A549 (cell line): ENCODE measurements at regions not wholly inside any gene's neighbourhood (a gene's known extent, or its start where the extent isn't known, plus 50 kb on each side); places are given as distances from the start of the nearest gene placed in this dataset.

Experiments used
- ATAC-seq, 2 experiments: fragments of 200-7000 bp in 1 of 2; fragments of >200 bp in 1 of 2; cut with Nextera tagmentation in 1 of 2; cut with Tn5 transposase in 1 of 2; 3 replicates each; pipeline versions ENCODE4 v1.8.0 to v1.9.1; 2018 to 2020; ENCODE audit warnings: mild to moderate bottlenecking in 1 of 2, moderate library complexity in 1 of 2
- CTCF ChIA-PET: fragments of 300-600 bp; sonication (Branson Sonifier 250); formaldehyde crosslinking; extraction: SDS; loops from one replicate; lab custom pipeline; 2021; ENCODE audit warnings: antibody characterized with exemption, inconsistent platforms; lab: Yijun Ruan, JAX
- POLR2A ChIA-PET: fragments of 350-600 bp; formaldehyde crosslinking; extraction: SDS; loops from one replicate; lab custom pipeline; 2021; ENCODE audit warnings: antibody characterized with exemption, inconsistent platforms; lab: Yijun Ruan, JAX
- DNase-seq, 2 experiments: peaks; one replicate each; pipeline versions ENCODE4 v3.0.0 to v3.0.0-alpha.2; 2011 to 2016; ENCODE audit warnings: low read depth in 1 of 2, low spot score in 1 of 2
- FAIRE-seq: peaks from 2 replicates; lab custom pipeline; 2011; peaks lifted over from hg19 to GRCh38; lab: Jason Lieb, UNC
- H3K27ac ChIP-seq, 2 experiments: fragments of >200 bp; sonication (Bioruptor Twin); formaldehyde crosslinking; 3 replicates each; pipeline ENCODE4 v1.5.1; 2016 to 2017
- H3K4me1 ChIP-seq: fragments of >200 bp; sonication (Bioruptor Twin); formaldehyde crosslinking; 3 replicates; pipeline ENCODE4 v1.6.1; 2016
- H3K4me2 ChIP-seq: fragments of >200 bp; sonication (Bioruptor Twin); formaldehyde crosslinking; 3 replicates; pipeline ENCODE4 v1.6.1; 2016
- H3K4me3 ChIP-seq: fragments of >200 bp; sonication (Bioruptor Twin); formaldehyde crosslinking; 3 replicates; pipeline ENCODE4 v1.5.1; 2016
- H3K9me3 ChIP-seq: fragments of >200 bp; sonication (Bioruptor Twin); formaldehyde crosslinking; 3 replicates; pipeline ENCODE4 v1.6.1; 2016
- CEBPB ChIP-seq, 2 experiments: fragments of >200 bp in 1 of 2; sonication (Bioruptor Twin) in 1 of 2; formaldehyde crosslinking in 1 of 2; IDR thresholded peaks; 2 replicates each; pipeline ENCODE4 v1.6.1; 2012 to 2016
- CHD2 ChIP-seq: fragments of 150-350 bp; IDR thresholded peaks from 2 replicates; pipeline ENCODE4 v1.6.1; 2014; ENCODE audit warnings: low read length; ENCODE audit not compliant: partially characterized antibody
- EHF ChIP-seq: fragments of 250-450 bp; sonication (Bioruptor Pico); IDR thresholded peaks from 2 replicates; pipeline ENCODE4 v1.5.0; 2020; ENCODE audit warnings: mild to moderate bottlenecking
- FOSB ChIP-seq: fragments of 250-450 bp; sonication (Bioruptor Pico); IDR thresholded peaks from 2 replicates; pipeline ENCODE4 v1.5.0; 2020; ENCODE audit warnings: mild to moderate bottlenecking, moderate library complexity
- FOSL2 ChIP-seq, 2 experiments: fragments of 450-650 bp in 1 of 2; fragments of >200 bp in 1 of 2; sonication (Bioruptor Twin) in 1 of 2; formaldehyde crosslinking; IDR thresholded peaks; 2 replicates each; pipeline versions ENCODE4 v1.5.0 to v1.6.1; 2016 to 2020; ENCODE audit warnings: mild to moderate bottlenecking in 1 of 2, moderate library complexity in 1 of 2
- GATA3 ChIP-seq: IDR thresholded peaks from 2 replicates; pipeline ENCODE4 v1.6.1; 2012; ENCODE audit warnings: borderline replicate concordance
- HDAC2 ChIP-seq: fragments of 200-600 bp; sonication (generic); IDR thresholded peaks from 2 replicates; pipeline ENCODE4 v1.6.1; 2016
- HEYL ChIP-seq: fragments of 250-450 bp; sonication (Bioruptor Pico); IDR thresholded peaks from 2 replicates; pipeline ENCODE4 v1.8.0; 2021; ENCODE audit warnings: mild to moderate bottlenecking, moderate library complexity
- HOXA7 ChIP-seq: fragments of 250-450 bp; sonication (Bioruptor Pico); IDR thresholded peaks from 2 replicates; pipeline ENCODE4 v1.5.0; 2020; ENCODE audit warnings: mild to moderate bottlenecking, moderate library complexity
- HOXB13 ChIP-seq: fragments of 250-450 bp; sonication (Bioruptor Pico); IDR thresholded peaks from 2 replicates; pipeline ENCODE4 v1.5.0; 2020; ENCODE audit warnings: low read depth, mild to moderate bottlenecking, moderate library complexity
- HOXB5 ChIP-seq: fragments of 250-450 bp; sonication (Bioruptor Pico); IDR thresholded peaks from 2 replicates; pipeline ENCODE4 v1.5.0; 2020; ENCODE audit warnings: mild to moderate bottlenecking, moderate library complexity
- KDM5A ChIP-seq: fragments of 200-600 bp; sonication (generic); IDR thresholded peaks from 2 replicates; pipeline ENCODE4 v1.6.1; 2016; ENCODE audit warnings: antibody characterized with exemption, mild to moderate bottlenecking
- MAZ ChIP-seq: fragments of 150-350 bp; IDR thresholded peaks from 2 replicates; pipeline ENCODE4 v1.6.1; 2014; ENCODE audit warnings: antibody characterized with exemption, low read depth, low read length, borderline replicate concordance
- NFE2L2 ChIP-seq: fragments of 150-350 bp; conservative IDR thresholded peaks from 2 replicates; pipeline ENCODE4 v1.6.1; 2014; ENCODE audit warnings: low read length
- NPAS2 ChIP-seq: fragments of 250-450 bp; sonication (Bioruptor Pico); IDR thresholded peaks from 2 replicates; pipeline ENCODE4 v1.8.0; 2022; ENCODE audit warnings: mild to moderate bottlenecking, moderate library complexity, borderline replicate concordance
- PHF8 ChIP-seq: fragments of 200-600 bp; sonication (generic); IDR thresholded peaks from 2 replicates; pipeline ENCODE4 v1.6.1; 2016; ENCODE audit warnings: low read depth, mild to moderate bottlenecking, antibody characterized with exemption, moderate library complexity, borderline replicate concordance
- POLR2A ChIP-seq: IDR thresholded peaks from 2 replicates; pipeline ENCODE4 v1.6.1; 2012; ENCODE audit warnings: mild to moderate bottlenecking, low read length
- RARB ChIP-seq: fragments of 250-450 bp; sonication (Bioruptor Pico); IDR thresholded peaks from 2 replicates; pipeline ENCODE4 v1.8.0; 2021; ENCODE audit warnings: mild to moderate bottlenecking, moderate library complexity
- RCOR1 ChIP-seq: fragments of 150-350 bp; IDR thresholded peaks from 2 replicates; pipeline ENCODE4 v1.6.1; 2014; ENCODE audit warnings: antibody characterized with exemption, low read length, low read depth
- TP53 ChIP-seq: fragments of 250-450 bp; sonication (Bioruptor Pico); IDR thresholded peaks from 2 replicates; pipeline ENCODE4 v1.5.0; 2021; ENCODE audit warnings: mild to moderate bottlenecking, moderate library complexity
- ZC3H11A ChIP-seq: fragments of 450-650 bp; IDR thresholded peaks from 2 replicates; pipeline ENCODE4 v1.6.1; 2014; ENCODE audit warnings: antibody characterized with exemption, mild to moderate bottlenecking
- ZNF302 ChIP-seq: fragments of 250-450 bp; sonication (Bioruptor Pico); IDR thresholded peaks from 2 replicates; pipeline ENCODE4 v1.9.0; 2021; ENCODE audit warnings: inconsistent platforms, mild to moderate bottlenecking, moderate library complexity
- ZSCAN20 ChIP-seq: fragments of 250-450 bp; sonication (Bioruptor Pico); IDR thresholded peaks from 2 replicates; pipeline ENCODE4 v1.8.0; 2022; ENCODE audit warnings: mild to moderate bottlenecking, moderate library complexity
- WGBS: methylation state at CpG from one replicate; pipeline ENCODE4 v1.1.6; 2017; ENCODE audit errors: missing lambda C conversion rate; 5-methylcytosine and 5-hydroxymethylcytosine counted together
- TF ChIP-seq, protein P1 (sequence below): fragments of 150-350 bp; IDR thresholded peaks from 2 replicates; pipeline ENCODE4 v1.6.1; 2014; ENCODE audit warnings: low read depth, mild to moderate bottlenecking, low read length
- TF ChIP-seq, protein P2 (sequence below): fragments of >200 bp; sonication (Bioruptor Twin); formaldehyde crosslinking; IDR thresholded peaks from 2 replicates; pipeline ENCODE4 v1.6.1; 2016

DNA sequence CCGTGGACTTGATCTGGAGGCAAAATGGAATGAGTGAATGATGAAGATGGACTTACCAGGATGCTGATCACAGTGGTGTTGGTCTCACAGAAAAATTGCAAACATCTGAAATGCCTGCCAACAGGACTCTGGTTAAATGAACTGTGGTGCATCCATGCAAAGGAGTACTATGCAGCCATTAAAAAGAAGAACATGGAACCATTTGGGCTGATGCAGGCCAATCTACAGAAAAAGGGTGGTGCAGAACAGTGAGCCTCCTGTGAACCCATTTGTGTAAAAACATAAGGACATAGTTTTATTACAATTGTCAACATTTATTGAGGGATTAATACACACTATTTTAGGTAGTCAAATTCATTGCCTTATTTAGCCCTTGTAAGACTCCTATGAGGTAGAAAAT, 111.9 kb downstream of the MN1 start:
- Histone ChIP-seq H3K9me3 (no peaks in the 10 kb centered on the region), H3K4me1 (peaks cover 17% of the 10 kb centered on the region), H3K27ac (no peak overlapping the region), H3K4me2 (no peak overlapping the region), H3K4me3 (no peak overlapping the region)
- DNase-seq (no peak), FAIRE-seq (no peak), ATAC-seq (no peak)
- 90% methylated on average over 1 of the region's 1 CpG for WGBS
- TF ChIP-seq RCOR1 (no peak), CHD2 (no peak), ZC3H11A (no peak)
- TF ChIP-seq, protein P1, sequence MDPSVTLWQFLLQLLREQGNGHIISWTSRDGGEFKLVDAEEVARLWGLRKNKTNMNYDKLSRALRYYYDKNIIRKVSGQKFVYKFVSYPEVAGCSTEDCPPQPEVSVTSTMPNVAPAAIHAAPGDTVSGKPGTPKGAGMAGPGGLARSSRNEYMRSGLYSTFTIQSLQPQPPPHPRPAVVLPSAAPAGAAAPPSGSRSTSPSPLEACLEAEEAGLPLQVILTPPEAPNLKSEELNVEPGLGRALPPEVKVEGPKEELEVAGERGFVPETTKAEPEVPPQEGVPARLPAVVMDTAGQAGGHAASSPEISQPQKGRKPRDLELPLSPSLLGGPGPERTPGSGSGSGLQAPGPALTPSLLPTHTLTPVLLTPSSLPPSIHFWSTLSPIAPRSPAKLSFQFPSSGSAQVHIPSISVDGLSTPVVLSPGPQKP = no peak
- CTCF ChIA-PET = no interaction called here
- POLR2A ChIA-PET = no interaction called here

GRCh38 chr22:27690599-27690998, 111.0 kb downstream of the MN1 start:
- no peak for ATAC-seq
- no peaks in the 10 kb centered on the region for H3K9me3 ChIP-seq
- ChIA-PET POLR2A (no interaction called here), CTCF (no interaction called here)
- H3K4me3 ChIP-seq = no peak overlapping the region
- no peak overlapping the region for H3K4me2 ChIP-seq
- H3K27ac ChIP-seq = no peak overlapping the region
- 52% methylated on average over 3 of the region's 3 CpGs for WGBS
- TF ChIP-seq MAZ (no peak), CHD2 (no peak), HOXA7 (CRISPR knock-in tag) (no peak), FOSB (CRISPR knock-in tag) (no peak), HDAC2 (no peak), ZNF302 (CRISPR knock-in tag) (no peak), HOXB13 (CRISPR knock-in tag) (no peak), EHF (no peak), NFE2L2 (no peak), NPAS2 (CRISPR knock-in tag) (no peak), HEYL (no peak), HOXB5 (CRISPR knock-in tag) (no peak), ZSCAN20 (CRISPR knock-in tag) (no peak), POLR2A (no peak), RARB (CRISPR knock-in tag) (no peak), FOSL2 (IDR thresholded peaks at IDR 0.05) (no peak), FOSL2 (CRISPR knock-in tag; IDR thresholded peaks at IDR 0.05) (no peak), RCOR1 (no peak)
- TF ChIP-seq, protein P1 = no peak
- peaks cover 17% of the 10 kb centered on the region for H3K4me1 ChIP-seq
- no peak for DNase-seq
- no peak for FAIRE-seq

DNA sequence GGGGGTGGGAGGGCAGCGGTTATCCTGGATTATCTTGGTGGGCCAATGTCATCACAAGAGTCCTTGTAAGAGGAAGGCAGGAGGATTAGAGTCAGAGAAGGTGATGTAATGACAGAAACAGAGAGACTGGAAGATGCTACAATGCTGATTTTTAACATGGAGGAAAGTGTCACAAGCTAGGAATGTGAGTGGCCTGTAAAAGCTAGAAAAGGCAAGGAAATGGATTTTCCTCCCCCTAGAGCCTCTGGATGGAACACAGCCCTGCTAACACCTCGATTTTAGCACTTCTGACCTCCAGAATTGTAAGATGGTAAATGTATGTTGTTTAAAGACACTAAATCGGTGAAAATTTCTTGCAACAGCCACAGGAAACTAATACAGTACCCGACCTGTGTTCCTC, 109.3 kb downstream of the MN1 start:
- ChIA-PET CTCF (no interaction called here), POLR2A (no interaction called here)
- DNase-seq (no peak), ATAC-seq (no peak), FAIRE-seq (no peak)
- WGBS = 46% methylated on average over 4 of the region's 4 CpGs
- peaks cover 1% of the 10 kb centered on the region; the same call in 2 of the 3 replicates for H3K4me1 ChIP-seq
- H3K9me3 ChIP-seq = peaks cover 1% of the 10 kb centered on the region; the same call in 1 of the 3 replicates
- no peak overlapping the region for H3K4me3 ChIP-seq
- H3K4me2 ChIP-seq = no peak overlapping the region
- TF ChIP-seq HOXB5 (CRISPR knock-in tag) = no peak
- no peak for TF ChIP-seq PHF8
- no peak for TF ChIP-seq TP53
- no peak for TF ChIP-seq CHD2
- TF ChIP-seq KDM5A = no peak
- TF ChIP-seq CEBPB (IDR thresholded peaks at IDR 0.05) = no peak
- TF ChIP-seq, protein P2, sequence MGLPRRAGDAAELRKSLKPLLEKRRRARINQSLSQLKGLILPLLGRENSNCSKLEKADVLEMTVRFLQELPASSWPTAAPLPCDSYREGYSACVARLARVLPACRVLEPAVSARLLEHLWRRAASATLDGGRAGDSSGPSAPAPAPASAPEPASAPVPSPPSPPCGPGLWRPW = no peak
- no peak for TF ChIP-seq GATA3
- no peak overlapping the region for H3K27ac ChIP-seq
